ENCODE measurements at regions not wholly inside any gene's neighbourhood (a gene's known extent, or its start where the extent isn't known, plus 50 kb on each side); places are given as distances from the start of the nearest gene placed in this dataset.

DNA sequence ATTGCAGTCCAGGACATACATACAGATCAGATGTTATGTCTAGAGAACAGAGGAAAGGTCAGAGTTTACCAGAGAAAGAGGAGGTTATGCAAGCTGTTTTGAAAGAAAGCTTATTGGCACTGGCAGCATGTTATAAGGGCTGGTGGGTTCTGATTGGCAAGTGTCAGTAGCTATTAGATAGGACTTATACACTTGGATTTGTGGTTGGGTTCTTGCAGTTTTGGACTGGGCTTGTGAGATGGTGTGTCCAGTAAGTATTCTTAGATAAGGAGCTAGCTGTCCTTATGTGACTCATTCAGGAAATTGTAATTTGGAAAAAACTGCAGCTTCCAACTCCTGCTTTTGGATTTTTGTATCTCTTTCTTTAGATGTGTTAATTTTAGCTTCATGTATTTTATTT, 130.7 kb upstream of the NAMPT start:
- Histone ChIP-seq H3K36me3 (ENCODE audit: control insufficient read depth in 2 of 2, insufficient read depth in 2 of 2, low read length in 2 of 2) (no peaks in the 10 kb centered on the region), H3K27ac (ENCODE audit: low read depth in 2 of 2, low read length in 2 of 2) (no peak overlapping the region), H3K9ac (ENCODE audit: low read depth in 1 of 2, low read length in 2 of 2) (no peak overlapping the region), H3K27me3 (ENCODE audit: control insufficient read depth in 2 of 2, insufficient read depth in 2 of 2, low read length in 2 of 2) (no peaks in the 10 kb centered on the region), H3K4me3 (ENCODE audit: low read length in 2 of 2) (no peak overlapping the region), H3K4me1 (ENCODE audit: control insufficient read depth in 2 of 2, insufficient read depth in 2 of 2, low read length in 2 of 2) (no peaks in the 10 kb centered on the region), H3K9me3 (ENCODE audit: control insufficient read depth in 2 of 2, low read length in 2 of 2) (no peaks in the 10 kb centered on the region)

DNA sequence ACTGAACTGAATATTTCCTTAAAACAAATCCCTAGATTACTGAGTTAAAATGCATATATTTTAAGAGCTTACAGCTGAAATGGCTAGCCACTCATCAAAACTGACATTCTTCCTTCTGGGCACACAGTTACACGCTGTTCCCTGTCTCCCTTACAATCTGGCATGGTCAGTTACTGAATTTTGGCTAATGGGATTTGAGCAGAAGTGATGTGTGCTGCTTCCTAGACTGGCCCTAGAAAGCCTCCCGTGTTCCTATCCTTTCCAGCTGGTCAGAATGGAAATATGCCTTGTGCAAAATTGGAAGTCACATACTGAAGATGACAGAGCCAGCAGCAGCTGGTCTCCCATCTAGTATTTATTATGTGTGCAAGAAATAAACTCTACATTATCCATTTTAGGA, 128.7 kb upstream of the NAMPT start:
- H3K4me1 ChIP-seq (ENCODE audit: control insufficient read depth in 2 of 2, insufficient read depth in 2 of 2, low read length in 2 of 2): no peaks in the 10 kb centered on the region
- H3K27ac ChIP-seq (ENCODE audit: low read depth in 2 of 2, low read length in 2 of 2): no peak overlapping the region
- H3K4me3 ChIP-seq (ENCODE audit: low read length in 2 of 2): no peak overlapping the region
- H3K36me3 ChIP-seq (ENCODE audit: control insufficient read depth in 2 of 2, insufficient read depth in 2 of 2, low read length in 2 of 2): no peaks in the 10 kb centered on the region
- H3K9ac ChIP-seq (ENCODE audit: low read depth in 1 of 2, low read length in 2 of 2): no peak overlapping the region
- no peaks in the 10 kb centered on the region for H3K27me3 ChIP-seq (ENCODE audit: control insufficient read depth in 2 of 2, insufficient read depth in 2 of 2, low read length in 2 of 2)
- no peaks in the 10 kb centered on the region for H3K9me3 ChIP-seq (ENCODE audit: control insufficient read depth in 2 of 2, low read length in 2 of 2)

DNA sequence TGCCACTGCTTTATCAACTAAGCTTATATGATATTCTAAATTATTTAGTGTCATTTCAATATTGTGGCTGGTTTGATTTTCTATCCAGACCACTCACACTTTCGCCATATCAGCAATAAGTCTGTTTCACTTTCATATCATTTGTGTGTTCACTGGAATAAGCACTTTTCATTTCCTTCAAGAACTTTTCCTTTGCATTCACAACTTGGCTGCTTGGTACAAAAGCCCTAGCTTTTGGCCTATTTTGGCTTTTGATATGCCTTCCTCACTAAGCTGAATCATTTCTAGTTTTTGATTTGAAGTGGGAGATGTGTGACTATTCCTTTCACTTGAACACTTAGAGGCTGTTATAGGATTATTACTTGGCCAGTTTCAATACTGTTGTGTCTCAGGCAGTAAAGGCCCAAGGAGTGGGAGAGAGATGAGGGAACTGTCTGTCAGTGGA, 120.9 kb upstream of the NAMPT start:
- no peak overlapping the region for H3K27ac ChIP-seq (ENCODE audit: low read depth in 2 of 2, low read length in 2 of 2)
- no peak overlapping the region for H3K4me3 ChIP-seq (ENCODE audit: low read length in 2 of 2)
- H3K9me3 ChIP-seq (ENCODE audit: control insufficient read depth in 2 of 2, low read length in 2 of 2): no peaks in the 10 kb centered on the region
- H3K36me3 ChIP-seq (ENCODE audit: control insufficient read depth in 2 of 2, insufficient read depth in 2 of 2, low read length in 2 of 2): no peaks in the 10 kb centered on the region
- H3K4me1 ChIP-seq (ENCODE audit: control insufficient read depth in 2 of 2, insufficient read depth in 2 of 2, low read length in 2 of 2): no peaks in the 10 kb centered on the region
- no peaks in the 10 kb centered on the region for H3K27me3 ChIP-seq (ENCODE audit: control insufficient read depth in 2 of 2, insufficient read depth in 2 of 2, low read length in 2 of 2)
- no peak overlapping the region for H3K9ac ChIP-seq (ENCODE audit: low read depth in 1 of 2, low read length in 2 of 2)

DNA sequence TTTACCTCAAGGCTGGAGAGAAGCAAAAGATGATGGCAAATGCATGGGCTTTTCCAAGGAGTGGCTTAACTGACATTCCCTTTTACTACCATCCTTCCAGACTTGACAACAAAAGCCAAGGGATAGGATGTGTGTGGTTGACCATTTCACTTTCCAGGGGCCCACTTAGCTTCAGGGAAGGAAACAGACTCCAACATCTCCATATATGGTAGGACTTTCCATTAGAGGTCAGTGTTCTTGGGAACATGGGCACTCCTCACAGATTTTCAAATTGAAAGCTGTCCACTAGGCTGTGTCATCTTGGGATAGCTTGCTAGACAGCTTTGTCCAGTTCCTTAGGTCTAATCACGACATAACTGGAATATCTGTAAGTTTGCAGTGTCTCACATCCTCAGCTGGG, 118.1 kb upstream of the NAMPT start:
- no peaks in the 10 kb centered on the region for H3K4me1 ChIP-seq (ENCODE audit: control insufficient read depth in 2 of 2, insufficient read depth in 2 of 2, low read length in 2 of 2)
- no peaks in the 10 kb centered on the region for H3K36me3 ChIP-seq (ENCODE audit: control insufficient read depth in 2 of 2, insufficient read depth in 2 of 2, low read length in 2 of 2)
- no peak overlapping the region for H3K27ac ChIP-seq (ENCODE audit: low read depth in 2 of 2, low read length in 2 of 2)
- no peak overlapping the region for H3K9ac ChIP-seq (ENCODE audit: low read depth in 1 of 2, low read length in 2 of 2)
- H3K9me3 ChIP-seq (ENCODE audit: control insufficient read depth in 2 of 2, low read length in 2 of 2): no peaks in the 10 kb centered on the region
- no peak overlapping the region for H3K4me3 ChIP-seq (ENCODE audit: low read length in 2 of 2)
- H3K27me3 ChIP-seq (ENCODE audit: control insufficient read depth in 2 of 2, insufficient read depth in 2 of 2, low read length in 2 of 2): no peaks in the 10 kb centered on the region

DNA sequence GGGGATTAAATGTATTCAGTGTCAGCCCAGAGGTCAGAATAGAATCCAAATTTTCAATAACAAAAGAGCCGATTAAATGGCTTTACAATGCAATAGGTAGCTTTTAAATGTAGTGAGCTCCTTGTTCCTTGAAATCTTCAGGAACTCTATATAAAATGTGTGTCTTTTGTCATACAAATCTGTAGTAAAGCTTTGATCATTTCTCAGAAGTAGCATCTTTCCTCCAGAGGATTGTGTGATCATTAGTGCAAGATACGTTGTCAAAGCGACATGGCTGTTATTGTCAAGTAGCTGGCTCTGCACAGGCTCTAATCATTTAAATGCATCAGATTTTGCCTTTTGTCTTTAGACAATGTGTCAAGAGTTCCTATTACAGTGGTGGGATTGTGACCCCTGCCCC, 116.1 kb upstream of the NAMPT start:
- Histone ChIP-seq H3K27me3 (ENCODE audit: control insufficient read depth in 2 of 2, insufficient read depth in 2 of 2, low read length in 2 of 2) (no peaks in the 10 kb centered on the region), H3K36me3 (ENCODE audit: control insufficient read depth in 2 of 2, insufficient read depth in 2 of 2, low read length in 2 of 2) (no peaks in the 10 kb centered on the region), H3K27ac (ENCODE audit: low read depth in 2 of 2, low read length in 2 of 2) (no peak overlapping the region), H3K4me1 (ENCODE audit: control insufficient read depth in 2 of 2, insufficient read depth in 2 of 2, low read length in 2 of 2) (no peaks in the 10 kb centered on the region), H3K4me3 (ENCODE audit: low read length in 2 of 2) (no peak overlapping the region), H3K9ac (ENCODE audit: low read depth in 1 of 2, low read length in 2 of 2) (no peak overlapping the region), H3K9me3 (ENCODE audit: control insufficient read depth in 2 of 2, low read length in 2 of 2) (no peaks in the 10 kb centered on the region)

DNA sequence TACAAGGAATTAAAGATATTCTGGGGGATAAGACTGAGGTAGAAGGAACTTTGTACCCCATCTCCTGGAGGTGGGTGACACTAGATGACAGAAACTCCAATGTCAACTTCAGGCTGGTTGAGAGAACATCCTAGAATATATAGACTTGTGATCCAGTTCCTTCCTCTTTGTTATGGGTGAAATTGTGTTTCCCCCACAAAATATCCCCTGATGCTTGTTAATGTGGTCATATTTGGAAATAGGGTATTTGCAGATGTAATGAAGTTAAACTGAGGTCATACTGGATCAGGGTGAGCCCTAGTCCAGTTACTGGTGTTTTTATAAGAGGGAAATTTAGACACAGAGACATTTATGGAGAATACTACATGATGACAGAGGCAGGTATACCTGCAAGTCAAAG, 114.0 kb upstream of the NAMPT start:
- H3K27ac ChIP-seq (ENCODE audit: low read depth in 2 of 2, low read length in 2 of 2): no peak overlapping the region
- H3K27me3 ChIP-seq (ENCODE audit: control insufficient read depth in 2 of 2, insufficient read depth in 2 of 2, low read length in 2 of 2): no peaks in the 10 kb centered on the region
- H3K9ac ChIP-seq (ENCODE audit: low read depth in 1 of 2, low read length in 2 of 2): no peak overlapping the region
- no peaks in the 10 kb centered on the region for H3K36me3 ChIP-seq (ENCODE audit: control insufficient read depth in 2 of 2, insufficient read depth in 2 of 2, low read length in 2 of 2)
- H3K9me3 ChIP-seq (ENCODE audit: control insufficient read depth in 2 of 2, low read length in 2 of 2): no peaks in the 10 kb centered on the region
- no peak overlapping the region for H3K4me3 ChIP-seq (ENCODE audit: low read length in 2 of 2)
- H3K4me1 ChIP-seq (ENCODE audit: control insufficient read depth in 2 of 2, insufficient read depth in 2 of 2, low read length in 2 of 2): no peaks in the 10 kb centered on the region

DNA sequence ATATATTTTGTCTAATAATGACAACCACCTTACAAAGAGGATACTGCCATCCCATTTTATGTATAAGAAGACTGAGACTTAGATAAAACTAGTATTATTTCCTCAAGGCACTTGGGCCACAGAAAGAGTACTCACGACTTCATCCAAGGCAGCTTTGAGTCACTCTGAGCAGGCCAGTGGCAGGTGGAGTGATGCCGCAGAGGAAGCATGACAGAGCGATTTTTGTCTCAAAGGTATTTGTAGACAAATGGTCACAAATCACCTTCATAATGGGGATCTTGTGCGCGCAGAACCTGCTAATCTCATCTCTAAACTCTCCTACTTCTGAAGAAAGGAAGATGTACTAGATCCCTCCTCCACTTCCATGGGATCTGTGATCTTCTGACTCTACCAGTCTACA, 113.2 kb upstream of the NAMPT start:
- Histone ChIP-seq H3K27me3 (ENCODE audit: control insufficient read depth in 2 of 2, insufficient read depth in 2 of 2, low read length in 2 of 2) (no peaks in the 10 kb centered on the region), H3K4me3 (ENCODE audit: low read length in 2 of 2) (no peak overlapping the region), H3K9me3 (ENCODE audit: control insufficient read depth in 2 of 2, low read length in 2 of 2) (no peaks in the 10 kb centered on the region)

DNA sequence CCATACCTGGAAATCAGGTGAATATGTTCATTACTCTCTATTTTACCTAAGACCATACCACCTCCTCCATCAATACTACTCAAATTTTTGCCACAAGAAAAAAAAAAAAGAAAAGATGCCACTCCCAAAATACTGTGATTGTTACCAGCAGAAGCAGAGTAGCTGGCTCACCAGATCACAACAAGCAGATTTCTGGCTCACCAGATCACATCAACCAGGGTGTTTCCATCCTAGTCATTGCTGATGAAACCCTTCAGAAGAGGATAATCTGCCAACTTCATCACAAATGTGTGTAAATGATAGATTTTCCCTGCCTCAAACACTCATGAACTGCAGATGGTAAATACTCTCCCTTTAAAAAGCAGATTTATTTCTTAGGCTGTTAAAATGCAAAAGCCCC, 109.7 kb upstream of the NAMPT start:
- Histone ChIP-seq H3K27ac (ENCODE audit: low read depth in 2 of 2, low read length in 2 of 2) (no peak overlapping the region), H3K4me1 (ENCODE audit: control insufficient read depth in 2 of 2, insufficient read depth in 2 of 2, low read length in 2 of 2) (no peaks in the 10 kb centered on the region), H3K4me3 (ENCODE audit: low read length in 2 of 2) (no peak overlapping the region), H3K9ac (ENCODE audit: low read depth in 1 of 2, low read length in 2 of 2) (no peak overlapping the region), H3K36me3 (ENCODE audit: control insufficient read depth in 2 of 2, insufficient read depth in 2 of 2, low read length in 2 of 2) (no peaks in the 10 kb centered on the region), H3K9me3 (ENCODE audit: control insufficient read depth in 2 of 2, low read length in 2 of 2) (no peaks in the 10 kb centered on the region), H3K27me3 (ENCODE audit: control insufficient read depth in 2 of 2, insufficient read depth in 2 of 2, low read length in 2 of 2) (no peaks in the 10 kb centered on the region)

More for the DNA sequence above, 113.2 kb upstream of the NAMPT start:
- no peak overlapping the region for H3K27ac ChIP-seq (ENCODE audit: low read depth in 2 of 2, low read length in 2 of 2)
- H3K36me3 ChIP-seq (ENCODE audit: control insufficient read depth in 2 of 2, insufficient read depth in 2 of 2, low read length in 2 of 2): no peaks in the 10 kb centered on the region
- no peaks in the 10 kb centered on the region for H3K4me1 ChIP-seq (ENCODE audit: control insufficient read depth in 2 of 2, insufficient read depth in 2 of 2, low read length in 2 of 2)
- no peak overlapping the region for H3K9ac ChIP-seq (ENCODE audit: low read depth in 1 of 2, low read length in 2 of 2)

DNA sequence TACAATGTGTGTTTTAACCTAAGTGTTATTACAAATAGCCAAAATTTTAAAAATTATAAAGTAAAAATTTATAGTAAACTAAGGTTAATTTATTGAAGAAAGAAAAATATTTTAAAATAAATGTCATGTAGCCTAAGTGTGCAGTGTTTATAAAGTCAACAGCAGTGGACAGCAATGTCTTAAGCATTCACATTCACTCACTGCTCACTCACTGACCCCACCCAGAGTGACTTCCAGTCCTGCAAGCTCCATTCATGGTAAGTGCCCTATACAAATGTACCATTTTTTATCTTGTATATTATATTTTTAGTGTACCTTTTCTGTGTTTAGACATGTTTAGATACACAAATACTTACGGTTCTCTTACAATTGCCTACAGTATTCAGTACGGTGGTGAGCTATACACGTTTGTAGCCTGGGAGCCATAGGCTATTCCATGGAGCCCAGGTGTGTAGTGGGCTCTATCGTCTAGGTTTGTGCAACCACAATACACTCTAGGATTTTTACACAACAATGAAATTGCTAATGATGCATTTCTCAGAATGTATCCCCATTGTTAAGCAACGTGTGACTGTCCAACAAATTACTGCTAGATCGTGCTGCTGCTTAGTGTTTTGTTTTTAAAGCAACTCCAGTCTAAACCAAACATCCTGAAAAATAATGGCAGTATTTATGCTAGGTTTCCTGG, 108.9 kb upstream of the NAMPT start:
- H3K27ac ChIP-seq (ENCODE audit: low read depth in 2 of 2, low read length in 2 of 2): no peak overlapping the region
- H3K9me3 ChIP-seq (ENCODE audit: control insufficient read depth in 2 of 2, low read length in 2 of 2): no peaks in the 10 kb centered on the region
- H3K9ac ChIP-seq (ENCODE audit: low read depth in 1 of 2, low read length in 2 of 2): no peak overlapping the region
- H3K36me3 ChIP-seq (ENCODE audit: control insufficient read depth in 2 of 2, insufficient read depth in 2 of 2, low read length in 2 of 2): no peaks in the 10 kb centered on the region
- H3K4me1 ChIP-seq (ENCODE audit: control insufficient read depth in 2 of 2, insufficient read depth in 2 of 2, low read length in 2 of 2): no peaks in the 10 kb centered on the region
- H3K4me3 ChIP-seq (ENCODE audit: low read length in 2 of 2): no peak overlapping the region
- H3K27me3 ChIP-seq (ENCODE audit: control insufficient read depth in 2 of 2, insufficient read depth in 2 of 2, low read length in 2 of 2): no peaks in the 10 kb centered on the region

DNA sequence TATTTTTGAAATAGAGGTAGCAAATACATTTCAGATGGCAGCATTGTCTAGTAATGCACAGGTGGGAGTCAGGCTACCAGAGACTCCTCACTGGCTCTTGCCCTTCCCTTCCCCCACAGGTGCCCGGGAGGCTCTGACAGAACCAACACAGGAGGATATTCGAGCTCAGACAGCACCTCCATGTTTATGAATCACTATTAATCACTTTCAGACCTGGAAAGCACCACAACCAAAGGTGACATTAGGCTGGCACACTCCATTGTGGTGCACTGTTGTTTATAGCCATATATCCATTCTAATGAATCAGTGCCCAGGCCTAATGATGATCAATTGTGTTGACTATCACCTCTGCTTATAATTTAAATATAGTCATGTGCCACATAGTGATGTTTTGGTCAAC, 107.8 kb upstream of the NAMPT start:
- Histone ChIP-seq H3K9me3 (ENCODE audit: control insufficient read depth in 2 of 2, low read length in 2 of 2) (no peaks in the 10 kb centered on the region), H3K4me1 (ENCODE audit: control insufficient read depth in 2 of 2, insufficient read depth in 2 of 2, low read length in 2 of 2) (no peaks in the 10 kb centered on the region), H3K4me3 (ENCODE audit: low read length in 2 of 2) (no peak overlapping the region), H3K27ac (ENCODE audit: low read depth in 2 of 2, low read length in 2 of 2) (no peak overlapping the region), H3K36me3 (ENCODE audit: control insufficient read depth in 2 of 2, insufficient read depth in 2 of 2, low read length in 2 of 2) (no peaks in the 10 kb centered on the region), H3K9ac (ENCODE audit: low read depth in 1 of 2, low read length in 2 of 2) (no peak overlapping the region), H3K27me3 (ENCODE audit: control insufficient read depth in 2 of 2, insufficient read depth in 2 of 2, low read length in 2 of 2) (no peaks in the 10 kb centered on the region)

DNA sequence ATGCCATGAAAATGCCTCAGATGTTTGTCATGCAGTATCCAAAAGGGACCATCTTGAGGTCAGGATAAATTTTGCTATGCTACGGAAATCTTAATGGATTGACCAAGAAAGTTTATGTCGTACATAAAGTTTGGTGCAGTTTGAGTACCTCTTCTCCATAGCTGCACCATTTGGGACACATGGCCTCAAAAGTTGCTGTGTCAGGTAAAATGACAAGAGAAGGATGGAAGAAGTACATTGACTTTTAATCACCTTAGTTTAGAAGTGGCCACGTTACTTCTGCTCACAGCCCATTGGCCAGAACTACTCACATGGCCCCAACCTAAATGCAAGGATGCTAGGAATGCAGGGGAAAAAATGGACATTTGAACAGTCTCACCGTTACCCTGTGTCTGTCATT, 107.4 kb upstream of the NAMPT start:
- Histone ChIP-seq H3K4me3 (ENCODE audit: low read length in 2 of 2) (no peak overlapping the region), H3K27ac (ENCODE audit: low read depth in 2 of 2, low read length in 2 of 2) (no peak overlapping the region), H3K27me3 (ENCODE audit: control insufficient read depth in 2 of 2, insufficient read depth in 2 of 2, low read length in 2 of 2) (no peaks in the 10 kb centered on the region), H3K36me3 (ENCODE audit: control insufficient read depth in 2 of 2, insufficient read depth in 2 of 2, low read length in 2 of 2) (no peaks in the 10 kb centered on the region), H3K9me3 (ENCODE audit: control insufficient read depth in 2 of 2, low read length in 2 of 2) (no peaks in the 10 kb centered on the region), H3K4me1 (ENCODE audit: control insufficient read depth in 2 of 2, insufficient read depth in 2 of 2, low read length in 2 of 2) (no peaks in the 10 kb centered on the region), H3K9ac (ENCODE audit: low read depth in 1 of 2, low read length in 2 of 2) (no peak overlapping the region)

Measured in mucosa of rectum (tissue), 2 donors.